ENCODE measurements at regions not wholly inside any gene's neighbourhood (a gene's known extent, or its start where the extent isn't known, plus 50 kb on each side); places are given as distances from the start of the nearest gene placed in this dataset.

DNA sequence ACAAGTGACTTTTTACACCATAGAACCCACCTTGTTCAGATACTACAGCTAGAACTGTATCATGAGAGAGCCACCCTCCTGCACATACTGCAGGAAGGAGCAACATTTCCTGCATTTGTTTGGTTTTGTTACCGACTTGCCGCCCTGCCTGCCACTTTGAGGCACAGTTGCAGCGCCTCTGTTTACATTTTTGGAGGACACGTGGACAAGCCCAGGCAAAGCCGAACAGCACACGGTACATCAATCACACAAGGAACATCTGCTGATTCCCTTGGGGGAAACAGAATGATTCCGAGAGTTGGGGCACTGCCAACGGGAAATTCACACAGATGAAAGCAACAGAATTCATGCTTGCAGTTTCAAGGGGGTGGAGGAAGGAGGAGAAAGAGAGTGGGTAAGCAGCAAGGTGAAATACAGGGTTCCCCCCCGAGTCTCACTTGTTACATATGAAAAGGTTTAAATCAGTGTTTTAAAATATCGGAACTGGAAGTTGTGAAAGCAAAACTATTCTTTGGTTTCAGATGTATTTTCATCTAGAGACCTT, 110.7 kb downstream of the BTG1 start:
- DNase-seq (ENCODE audit: low read depth in 2 of 3, low spot score in 2 of 3) = no peak

DNA sequence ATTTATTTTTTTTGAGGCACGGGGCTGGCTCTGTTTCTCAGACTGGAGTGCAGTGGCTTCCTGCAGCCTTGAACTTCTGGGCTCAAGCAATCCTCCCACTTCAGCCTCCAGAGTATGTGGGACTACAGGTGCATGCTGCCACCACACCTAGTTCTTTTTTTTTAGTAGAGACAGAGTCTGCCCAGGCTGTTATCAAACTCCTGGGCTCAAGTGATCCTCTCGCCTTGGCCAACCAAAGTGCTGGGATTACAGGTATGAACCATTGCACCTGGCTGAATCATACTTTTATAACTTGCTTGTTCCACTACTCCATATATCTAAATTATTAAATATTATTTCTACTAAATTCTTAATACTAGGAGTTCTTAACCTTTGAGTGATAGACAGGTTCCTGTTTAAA, 111.6 kb downstream of the BTG1 start:
- no peak for DNase-seq (ENCODE audit: low read depth in 2 of 3, low spot score in 2 of 3)

DNA sequence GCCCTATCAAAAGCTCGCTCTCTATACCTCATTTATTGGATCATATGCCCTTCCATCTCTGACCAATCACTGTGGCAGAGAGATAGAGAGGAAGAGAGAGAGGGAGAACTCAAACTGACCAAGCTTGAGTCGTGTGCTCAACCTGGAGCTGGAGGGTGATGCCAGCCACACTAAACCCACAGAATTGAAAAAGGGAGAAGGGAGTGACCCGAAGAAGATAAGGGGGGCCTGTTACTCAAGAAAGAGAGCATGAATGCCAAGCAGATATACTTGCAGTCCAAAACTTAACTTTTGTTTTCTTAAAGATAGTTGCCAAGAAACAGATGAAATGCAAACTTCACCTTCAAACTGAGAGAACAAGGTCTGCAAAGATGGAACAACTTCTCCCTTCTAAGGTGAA, 112.7 kb downstream of the BTG1 start:
- no peak for DNase-seq (ENCODE audit: low read depth in 2 of 3, low spot score in 2 of 3)

DNA sequence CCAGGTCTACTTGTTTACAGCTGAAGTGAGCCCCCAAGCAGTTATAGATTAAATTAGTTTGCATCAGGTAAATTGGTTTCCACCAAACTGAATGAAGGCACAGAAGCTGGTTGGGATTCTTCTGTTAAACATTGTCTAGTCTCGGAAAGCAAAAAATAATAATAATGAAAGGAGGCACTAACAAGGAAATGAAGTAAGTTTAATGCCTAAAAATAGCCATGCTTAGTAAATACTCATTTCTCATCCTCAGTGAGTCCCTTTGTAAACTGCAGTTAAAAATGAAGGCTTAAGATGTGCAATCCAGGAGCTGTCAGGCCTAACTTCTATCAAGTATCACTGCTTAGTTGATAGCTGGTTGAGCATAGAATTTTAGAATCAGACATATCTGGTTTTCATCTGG, 113.5 kb downstream of the BTG1 start:
- DNase-seq (ENCODE audit: low read depth in 2 of 3, low spot score in 2 of 3) = no peak

DNA sequence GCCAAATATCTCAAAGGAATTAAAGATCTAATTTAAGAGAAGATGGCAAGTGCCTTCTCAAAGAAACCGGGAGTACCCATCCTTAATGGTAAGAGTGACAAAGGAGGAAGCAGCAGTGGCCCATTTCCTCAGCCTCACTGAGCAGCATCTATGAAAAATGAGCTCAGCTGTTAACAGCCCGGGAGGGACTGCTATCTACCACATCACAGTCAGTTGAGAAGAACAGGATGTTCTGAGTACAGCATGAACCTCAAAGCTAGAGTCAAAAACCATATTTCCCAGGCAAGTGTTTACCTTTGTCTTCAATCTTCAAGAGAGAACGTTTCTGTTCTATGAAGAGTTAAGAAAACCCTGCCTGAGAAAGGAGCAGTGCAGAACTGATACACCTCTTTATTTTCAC, 115.0 kb downstream of the BTG1 start:
- DNase-seq (ENCODE audit: low read depth in 2 of 3, low spot score in 2 of 3) = no peak

DNA sequence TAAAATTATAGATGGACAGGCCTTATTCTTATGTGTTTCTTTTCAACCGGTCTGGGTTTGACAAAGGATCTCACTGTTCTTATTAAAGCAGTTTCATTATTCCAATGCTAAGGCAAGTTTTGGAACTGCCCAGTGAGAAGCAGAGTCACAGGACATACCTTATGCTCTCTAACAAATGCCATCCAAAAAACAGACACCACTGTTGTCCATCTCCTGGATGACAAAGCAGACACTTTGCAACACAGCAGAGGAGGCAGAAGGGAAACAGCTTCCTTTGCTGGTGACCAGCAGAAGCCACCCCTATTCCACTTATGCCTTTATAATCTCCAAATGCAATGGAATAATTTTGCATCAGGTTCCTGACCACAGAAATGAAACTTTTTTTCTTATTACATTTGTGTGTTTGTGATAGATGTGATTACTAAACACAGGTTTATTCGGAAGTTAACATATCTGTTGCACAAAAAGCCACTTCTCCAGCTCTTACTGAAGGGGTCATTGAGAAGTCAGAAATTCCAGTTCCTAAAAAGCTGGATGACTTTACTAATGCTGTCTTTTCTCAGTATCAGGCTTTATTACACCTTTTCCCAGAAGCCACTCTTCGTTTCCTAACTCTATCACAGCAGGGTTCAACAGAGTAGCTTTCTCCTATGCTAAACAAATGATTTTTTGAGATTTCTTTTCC, 115.6 kb downstream of the BTG1 start:
- no peak for DNase-seq (ENCODE audit: low read depth in 2 of 3, low spot score in 2 of 3)

DNA sequence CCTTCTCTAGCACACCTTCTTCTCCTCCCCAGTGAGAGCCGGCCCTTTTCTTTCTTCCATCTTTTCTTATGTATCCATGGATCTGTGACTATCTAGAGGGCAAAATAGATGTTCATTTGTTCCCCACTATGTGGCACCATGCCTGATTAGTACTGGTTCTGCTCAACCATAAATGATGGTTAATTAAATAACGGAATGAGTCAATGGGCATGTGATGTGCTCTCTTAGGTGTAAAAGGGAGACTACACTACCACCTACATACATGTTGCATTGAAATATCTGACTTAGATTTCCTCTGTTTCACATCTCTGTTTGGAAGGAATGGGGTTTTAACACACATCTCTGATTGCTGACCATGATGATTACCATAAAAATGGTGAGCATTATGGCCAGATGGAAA, 116.5 kb downstream of the BTG1 start:
- DNase-seq (ENCODE audit: low read depth in 2 of 3, low spot score in 2 of 3) = no peak

DNA sequence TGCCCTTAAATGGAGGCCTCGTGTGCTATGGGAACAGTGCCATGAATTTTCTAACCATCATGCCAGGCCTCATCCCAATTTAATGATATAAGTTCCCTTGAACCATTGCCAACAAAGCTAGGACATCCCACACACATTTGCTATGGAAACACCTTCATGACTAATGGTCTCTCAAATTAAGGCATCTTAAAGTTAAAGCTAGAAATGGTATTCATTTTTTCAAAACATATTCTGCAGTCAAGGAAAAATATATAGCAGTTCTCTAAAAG, 117.3 kb downstream of the BTG1 start:
- DNase-seq (ENCODE audit: low read depth in 2 of 3, low spot score in 2 of 3) = no peak

DNA sequence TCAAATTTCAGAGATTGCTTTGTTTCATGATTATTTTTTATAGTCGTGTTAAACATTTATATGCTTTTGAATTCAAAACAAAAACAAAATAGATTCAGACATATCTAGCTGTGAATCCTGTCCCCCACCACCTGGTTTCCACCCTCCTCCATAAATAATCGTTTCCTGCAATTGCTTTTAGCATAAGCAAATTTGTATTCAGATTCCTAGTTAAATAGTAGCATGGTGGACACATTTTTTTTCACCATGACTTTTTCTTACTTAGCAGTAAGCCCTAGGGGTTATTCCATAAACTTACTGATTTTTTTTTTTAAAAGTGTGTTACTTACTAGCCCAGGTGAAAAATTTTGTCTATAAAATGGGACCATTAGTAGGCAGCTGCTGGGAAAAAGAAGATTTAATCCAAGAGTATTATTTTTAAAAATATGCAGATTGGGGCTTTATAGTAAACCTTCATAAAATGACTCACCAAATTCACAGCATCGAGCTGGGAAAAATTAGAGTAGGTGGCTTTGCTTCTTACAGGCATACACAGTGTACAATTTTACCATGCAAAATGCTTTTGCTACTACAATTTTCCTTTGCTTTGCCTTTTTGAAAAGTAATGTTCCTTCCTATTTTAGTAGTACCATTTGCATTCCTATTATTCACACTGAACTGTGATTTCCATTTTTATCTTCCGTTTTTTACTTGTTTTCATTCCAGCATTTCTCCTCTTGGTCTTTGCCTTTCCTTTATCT, 117.8 kb downstream of the BTG1 start:
- DNase-seq (ENCODE audit: low read depth in 2 of 3, low spot score in 2 of 3) = no peak

DNA sequence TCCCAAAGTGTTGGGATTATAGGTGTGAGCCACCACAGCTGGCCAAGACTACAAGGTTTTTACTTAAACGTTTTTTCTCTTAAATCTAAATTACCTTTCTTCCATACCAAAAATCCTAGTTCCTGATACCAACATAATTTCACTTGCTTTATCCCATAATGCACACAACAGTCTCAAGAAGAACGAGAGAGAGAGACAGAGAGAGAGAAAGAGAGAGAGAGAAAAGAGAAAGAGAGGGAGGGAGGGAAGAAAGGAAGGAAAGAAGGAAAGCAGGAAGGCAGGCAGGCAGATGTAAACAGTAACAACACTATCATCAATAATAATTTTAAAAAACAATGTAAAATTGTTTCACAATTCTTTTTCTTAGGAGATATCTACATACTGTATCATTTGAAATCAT, 118.4 kb downstream of the BTG1 start:
- DNase-seq (ENCODE audit: low read depth in 2 of 3, low spot score in 2 of 3) = no peak

DNA sequence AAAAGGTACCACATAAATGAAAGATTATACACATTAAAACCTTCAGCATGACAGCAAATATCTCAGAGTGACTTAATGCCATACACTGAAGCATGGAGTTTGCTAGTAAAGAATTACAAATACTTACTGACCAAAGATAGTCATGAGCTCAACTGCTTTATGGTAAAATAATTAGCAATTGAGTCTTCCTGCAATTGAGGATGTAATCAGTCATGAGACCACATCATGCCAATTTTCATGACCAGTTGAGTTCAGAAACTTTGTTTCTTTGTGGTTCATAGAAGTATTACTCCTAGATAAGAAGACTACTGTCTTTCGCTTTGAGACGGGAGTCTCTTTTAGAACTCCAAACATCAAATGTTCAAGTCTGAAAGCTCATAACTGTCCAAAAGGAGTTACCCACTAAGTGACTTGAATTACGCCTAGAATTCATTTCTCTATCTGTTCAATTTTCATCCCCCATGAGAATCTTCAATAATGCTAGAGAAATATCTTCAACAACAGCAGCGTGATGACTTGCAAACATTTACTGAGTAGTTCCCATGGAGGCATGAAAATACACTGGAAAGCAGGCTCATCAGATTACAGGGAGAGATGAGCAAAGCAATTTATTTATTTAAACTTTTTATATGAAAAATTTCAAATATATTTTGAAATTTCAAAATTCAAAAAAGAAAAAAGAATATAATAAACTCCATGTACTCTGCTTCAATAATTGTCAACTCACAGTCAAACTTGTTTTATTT, 120.0 kb downstream of the BTG1 start:
- no peak for DNase-seq (ENCODE audit: low read depth in 2 of 3, low spot score in 2 of 3)

DNA sequence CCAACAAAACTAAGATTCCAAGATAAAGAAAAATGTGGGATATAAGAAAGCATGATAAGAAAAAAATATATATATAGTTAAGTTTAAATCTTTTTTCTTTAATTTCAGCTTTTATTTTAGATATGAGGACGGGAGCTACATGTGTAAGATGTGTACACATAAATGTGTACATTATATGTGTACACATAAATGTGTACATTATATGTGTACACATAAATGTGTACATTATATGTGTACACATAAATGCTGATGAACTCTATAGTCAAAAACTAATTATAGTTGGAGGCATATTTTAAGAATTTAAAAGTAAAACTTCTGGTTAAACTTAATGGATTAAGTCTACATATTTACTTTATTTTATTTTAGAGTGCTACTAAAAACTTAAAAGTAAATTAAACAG, 123.6 kb downstream of the BTG1 start:
- DNase-seq (ENCODE audit: low read depth in 2 of 3, low spot score in 2 of 3) = no peak

DNA sequence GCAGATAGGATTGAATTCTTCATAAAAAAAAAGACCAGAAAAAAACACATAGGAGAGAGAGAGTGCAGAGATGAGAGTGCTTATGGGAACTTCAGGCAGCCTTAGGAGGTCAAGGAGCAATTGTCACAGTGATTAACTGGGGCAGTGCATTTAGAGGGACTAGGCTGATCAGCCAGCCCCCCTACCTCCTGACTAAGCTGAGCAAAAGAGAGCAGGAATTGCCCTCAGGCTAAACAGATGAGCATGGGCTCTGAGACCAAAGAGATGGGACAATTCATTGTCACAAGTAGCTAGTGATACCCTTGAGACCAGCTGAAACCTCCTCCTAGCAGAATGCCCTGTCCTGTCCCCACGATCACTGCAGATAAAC, 124.0 kb downstream of the BTG1 start:
- DNase-seq (ENCODE audit: low read depth in 2 of 3, low spot score in 2 of 3) = no peak

DNA sequence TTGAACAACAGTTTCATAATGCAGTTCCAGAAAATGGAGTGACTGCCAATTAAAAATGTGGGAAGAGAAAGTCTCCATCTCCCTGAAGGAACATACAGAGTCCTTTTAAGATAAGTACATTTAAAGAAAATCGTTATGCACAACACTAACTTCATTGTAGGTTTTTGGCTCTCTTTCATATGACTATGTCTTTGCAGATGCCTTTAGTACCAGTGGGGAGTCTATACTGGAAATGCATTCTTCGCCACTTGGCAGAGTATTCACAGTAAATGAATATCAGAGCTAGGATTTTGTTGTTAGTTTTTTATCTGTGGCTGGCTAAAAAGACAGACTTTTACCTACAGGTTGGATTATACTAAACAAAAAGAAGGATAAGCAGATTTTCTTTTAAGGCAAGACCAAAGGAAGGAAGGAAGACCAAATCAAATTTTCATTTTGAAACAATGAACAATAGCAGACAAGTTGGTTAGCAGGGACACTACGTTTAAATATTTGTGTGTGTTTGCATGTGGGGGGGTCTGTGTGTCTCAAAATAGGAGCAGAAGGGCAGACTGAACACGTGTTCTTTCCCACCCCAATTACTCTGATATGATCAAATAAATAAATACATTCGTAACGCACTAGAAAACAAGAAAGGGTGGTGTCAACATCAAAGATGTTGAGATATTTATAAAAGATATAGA, 124.5 kb downstream of the BTG1 start:
- no peak for DNase-seq (ENCODE audit: low read depth in 2 of 3, low spot score in 2 of 3)

DNA sequence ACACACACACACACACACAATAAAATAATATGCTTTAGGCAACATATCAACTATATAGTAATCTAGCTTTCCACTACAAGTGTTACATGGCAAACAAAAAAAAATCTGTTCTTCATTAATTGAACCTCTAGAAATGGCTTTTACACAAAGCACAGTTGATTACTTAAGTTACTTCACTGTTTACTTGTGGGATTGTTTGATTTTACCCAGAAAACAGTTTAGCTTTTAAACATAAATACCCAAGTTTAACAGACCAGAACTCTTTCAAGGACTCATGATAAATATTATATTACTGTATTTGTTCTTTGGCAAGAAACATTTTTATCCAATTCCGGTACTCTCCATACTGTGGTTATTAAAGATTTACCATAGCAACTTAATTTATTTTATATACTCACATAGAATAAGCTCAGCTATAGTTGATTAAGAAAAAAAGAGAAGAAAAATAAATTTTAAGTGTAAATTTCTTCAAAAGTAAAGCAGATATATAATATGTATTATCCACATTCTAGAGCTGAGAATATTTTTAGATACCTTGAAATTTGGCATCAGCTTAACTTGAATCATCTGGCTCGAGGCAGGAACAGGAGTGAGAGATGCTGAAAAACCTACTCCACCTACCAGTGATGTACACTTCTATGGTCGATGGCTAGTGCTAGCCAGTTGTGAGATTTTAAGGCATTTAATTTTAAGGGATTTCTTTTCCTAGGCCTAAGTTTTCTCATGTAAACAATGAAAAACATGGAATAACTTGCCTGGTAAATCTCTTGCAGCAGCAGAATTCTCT, 126.0 kb downstream of the BTG1 start:
- no peak for DNase-seq (ENCODE audit: low read depth in 2 of 3, low spot score in 2 of 3)

DNA sequence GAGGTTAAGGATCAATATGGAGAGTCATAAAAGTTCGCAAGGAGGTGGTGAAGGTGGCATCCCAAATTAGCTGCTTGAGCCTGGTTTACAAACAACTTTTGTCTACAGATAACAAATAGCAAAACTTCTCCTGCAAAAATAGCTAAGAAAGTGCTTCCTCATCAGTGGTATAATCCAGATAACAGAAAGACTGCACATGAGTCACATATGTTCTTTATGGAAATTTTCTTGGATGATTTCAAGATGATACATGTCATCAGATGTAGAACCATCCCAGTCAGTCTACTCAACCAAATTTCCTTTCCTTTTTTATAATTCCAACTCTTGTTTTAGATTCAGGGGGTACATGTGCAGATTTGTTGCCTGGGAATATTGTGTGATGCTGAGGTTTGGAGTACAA, 133.0 kb downstream of the BTG1 start:
- no peak for DNase-seq (ENCODE audit: low read depth in 2 of 3, low spot score in 2 of 3)

DNA sequence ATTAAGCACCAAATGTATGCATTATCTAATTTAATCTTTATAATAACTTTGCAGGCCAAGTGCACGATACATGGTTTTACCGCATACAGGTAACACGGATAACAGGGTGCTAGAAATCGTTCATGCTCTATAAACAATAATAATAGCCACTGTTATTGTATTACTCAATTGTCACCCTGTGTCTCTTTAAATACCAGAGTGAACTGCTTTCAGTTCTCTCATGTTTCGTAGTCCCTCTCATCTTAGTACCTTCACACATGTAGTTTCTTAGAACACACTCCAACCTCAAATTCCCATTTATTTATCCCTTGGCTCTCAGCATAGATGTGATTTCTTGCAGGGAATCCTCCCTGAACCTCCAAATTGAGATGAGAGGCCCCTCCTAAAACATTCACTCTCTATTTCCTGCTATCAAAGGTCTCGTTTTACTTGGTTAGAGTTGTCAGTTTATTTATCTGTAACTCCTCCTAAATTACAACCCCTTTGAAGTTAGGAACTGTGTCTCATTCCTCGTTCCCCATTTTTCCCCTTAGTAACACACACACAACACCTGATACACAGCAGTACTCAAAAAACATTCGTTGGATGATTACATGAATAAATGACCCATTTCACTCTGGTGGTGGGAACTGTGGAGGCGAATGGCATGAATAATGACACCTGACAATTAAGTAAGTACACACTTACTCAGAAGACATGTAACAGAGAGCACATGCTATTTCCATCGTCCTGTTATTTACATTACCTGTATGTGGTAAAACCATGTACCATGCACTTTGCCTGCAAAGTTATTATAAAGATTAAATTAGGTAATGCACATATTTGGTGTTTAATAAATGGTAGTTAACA, 134.6 kb downstream of the BTG1 start:
- DNase-seq (ENCODE audit: low read depth in 2 of 3, low spot score in 2 of 3) = no peak

DNA sequence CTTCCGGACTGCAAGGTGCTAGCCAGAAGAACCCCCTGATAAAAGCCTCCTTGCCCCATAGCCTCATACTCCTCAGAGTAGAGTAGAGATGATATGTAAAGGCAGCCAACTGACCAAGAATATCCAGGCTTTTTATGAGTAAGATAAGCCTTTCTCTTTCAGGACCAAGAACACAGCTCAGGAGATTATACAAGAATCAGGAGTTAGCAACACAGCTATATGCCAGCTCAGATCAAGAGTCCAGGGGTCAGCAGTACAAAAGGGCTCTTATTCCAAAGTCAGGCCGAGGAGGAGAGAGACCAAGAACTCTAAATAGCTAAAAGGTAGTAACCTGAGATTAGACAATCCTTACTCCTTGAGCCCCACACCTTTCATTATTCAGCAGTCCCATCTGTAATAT, 135.3 kb downstream of the BTG1 start:
- no peak for DNase-seq (ENCODE audit: low read depth in 2 of 3, low spot score in 2 of 3)

DNA sequence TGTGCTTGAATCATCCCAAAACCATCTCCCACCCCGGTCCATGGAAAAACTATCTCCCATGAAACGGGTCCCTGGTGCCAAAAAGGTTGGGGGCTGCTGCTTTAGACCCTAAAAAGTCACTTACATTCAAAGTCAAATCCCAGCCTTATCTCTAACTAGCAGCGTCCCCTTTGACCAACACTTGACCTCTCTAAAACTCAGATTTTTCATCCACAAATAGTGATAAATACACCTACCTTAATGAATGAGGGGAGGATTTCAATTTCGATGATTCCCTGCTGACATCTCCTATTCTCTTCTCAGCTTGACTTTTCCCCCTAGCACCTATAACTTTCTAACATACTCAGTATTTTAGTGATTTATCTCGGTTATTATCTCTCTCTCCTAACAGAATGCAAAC, 137.3 kb downstream of the BTG1 start:
- no peak for DNase-seq (ENCODE audit: low read depth in 2 of 3, low spot score in 2 of 3)

DNA sequence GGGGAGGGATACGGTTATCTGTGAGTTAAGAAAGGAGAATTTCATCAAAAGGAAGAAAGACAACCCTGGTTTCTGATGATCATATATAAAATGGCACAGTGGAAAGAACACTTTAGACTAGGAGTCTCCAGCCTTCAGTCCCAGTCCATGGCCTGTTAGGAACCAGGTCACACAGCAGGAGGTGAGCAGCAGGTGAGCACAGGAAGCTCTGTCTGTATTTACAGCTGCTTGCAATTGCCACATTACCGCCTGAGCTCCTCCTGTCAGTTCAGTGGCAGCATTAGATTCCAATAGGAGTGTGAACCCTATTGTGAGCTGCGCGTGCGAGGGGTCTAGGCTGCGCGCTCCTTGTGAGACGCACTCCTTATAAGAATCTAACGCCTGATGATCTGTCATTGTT, 137.9 kb downstream of the BTG1 start:
- DNase-seq (ENCODE audit: low read depth in 2 of 3, low spot score in 2 of 3) = no peak
